HUES6 (cell line): ENCODE measurements at regions not wholly inside any gene's neighbourhood (a gene's known extent, or its start where the extent isn't known, plus 50 kb on each side); places are given as distances from the start of the nearest gene placed in this dataset.

ENCODE experiments used
- H3K27ac ChIP-seq: 2 replicates; pipeline ENCODE4 v1.7.0; 2013; ENCODE audit warnings: low read depth, mild to moderate bottlenecking, low read length, inconsistent platforms
- H3K27me3 ChIP-seq: 2 replicates; pipeline ENCODE4 v1.6.1; 2013; ENCODE audit warnings: low read length; ENCODE audit not compliant: control insufficient read depth, insufficient read depth
- H3K36me3 ChIP-seq: 2 replicates; pipeline ENCODE4 v1.6.1; 2013; ENCODE audit warnings: low read length; ENCODE audit not compliant: control insufficient read depth, insufficient read depth
- H3K4me1 ChIP-seq: 2 replicates; pipeline ENCODE4 v1.6.1; 2013; ENCODE audit warnings: low read length; ENCODE audit not compliant: control insufficient read depth, insufficient read depth
- H3K4me3 ChIP-seq: 2 replicates; pipeline ENCODE4 v1.5.1; 2013; ENCODE audit warnings: low read depth, low read length
- H3K9ac ChIP-seq: one replicate; pipeline ENCODE4 v1.6.1; 2013; ENCODE audit warnings: mild to moderate bottlenecking, low read length
- H3K9me3 ChIP-seq: 2 replicates; pipeline ENCODE4 v1.6.1; 2013; ENCODE audit warnings: low read depth, low read length; ENCODE audit not compliant: control insufficient read depth, insufficient read depth

DNA sequence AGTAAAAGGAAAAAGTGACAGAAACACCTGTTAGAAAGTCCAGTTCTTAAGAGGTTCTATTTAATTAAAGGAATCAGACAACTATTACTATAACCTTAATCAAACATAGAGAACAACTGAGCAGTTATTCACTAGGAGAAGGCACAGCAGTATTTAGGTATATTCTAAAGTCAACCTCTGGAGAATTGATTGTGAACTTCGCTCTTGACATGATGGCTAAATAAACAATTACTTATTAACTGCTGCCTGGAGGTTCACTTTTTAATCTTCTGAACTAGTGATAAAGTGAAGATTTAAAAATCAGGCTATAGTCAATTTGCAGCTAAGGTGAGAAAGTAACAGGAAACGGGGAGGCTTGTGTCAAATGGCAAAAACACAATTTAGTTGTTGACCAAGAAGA, 557.3 kb downstream of the FAM181B start:
- no peaks in the 10 kb centered on the region for H3K4me1 ChIP-seq
- no peak overlapping the region for H3K9ac ChIP-seq
- no peak overlapping the region for H3K27ac ChIP-seq
- H3K9me3 ChIP-seq, result peaks cover 5% of the 10 kb centered on the region; the same call in 1 of the 2 replicates
- no peak overlapping the region for H3K4me3 ChIP-seq
- no peaks in the 10 kb centered on the region for H3K27me3 ChIP-seq
- no peaks in the 10 kb centered on the region for H3K36me3 ChIP-seq

DNA sequence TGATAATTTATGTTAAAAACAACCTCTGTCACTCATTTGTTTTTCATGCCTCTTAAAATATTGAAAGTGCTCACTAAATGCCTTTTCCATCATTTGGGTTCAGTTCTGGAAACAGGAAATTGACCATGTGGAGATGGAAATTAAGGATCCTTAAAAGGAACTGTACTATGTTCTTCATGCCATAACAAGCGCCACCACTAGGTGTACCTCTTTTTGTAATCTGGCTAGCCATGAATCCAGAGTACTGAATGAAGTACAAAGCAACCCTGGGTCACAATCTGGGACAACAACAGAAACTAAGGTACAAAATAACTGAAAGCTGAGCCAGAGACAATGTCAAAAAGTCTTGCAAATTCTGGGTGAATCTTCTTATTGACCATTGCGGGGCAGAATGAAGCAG, 559.1 kb downstream of the FAM181B start:
- Histone ChIP-seq H3K4me1 (no peaks in the 10 kb centered on the region), H3K27me3 (no peaks in the 10 kb centered on the region), H3K36me3 (no peaks in the 10 kb centered on the region), H3K9ac (no peak overlapping the region), H3K27ac (no peak overlapping the region), H3K4me3 (no peak overlapping the region), H3K9me3 (no peaks in the 10 kb centered on the region)

DNA sequence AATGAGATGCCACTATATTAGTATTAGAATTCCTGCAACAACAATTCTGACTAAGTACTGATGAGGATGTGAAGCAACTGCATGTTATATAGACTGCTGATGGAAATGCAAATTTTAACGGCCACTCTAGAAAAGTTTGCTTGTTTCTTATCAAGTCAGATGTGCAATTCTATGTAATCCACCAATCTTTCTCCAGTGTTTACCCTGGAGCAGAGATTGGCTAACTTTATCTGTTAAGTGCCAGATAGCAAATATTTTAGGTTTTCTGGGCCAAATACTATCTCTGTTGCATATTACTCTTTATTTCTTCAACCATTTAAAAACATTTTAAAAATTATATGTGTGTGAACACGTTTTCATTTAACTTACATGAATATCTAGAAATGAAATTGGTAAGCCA, 586.9 kb downstream of the FAM181B start:
- H3K27me3 ChIP-seq, result no peaks in the 10 kb centered on the region
- H3K9me3 ChIP-seq, result no peaks in the 10 kb centered on the region
- no peak overlapping the region for H3K27ac ChIP-seq
- H3K36me3 ChIP-seq, result no peaks in the 10 kb centered on the region
- H3K4me1 ChIP-seq, result no peaks in the 10 kb centered on the region; the same call in 1 of the 2 replicates
- no peak overlapping the region for H3K4me3 ChIP-seq
- H3K9ac ChIP-seq, result no peak overlapping the region

DNA sequence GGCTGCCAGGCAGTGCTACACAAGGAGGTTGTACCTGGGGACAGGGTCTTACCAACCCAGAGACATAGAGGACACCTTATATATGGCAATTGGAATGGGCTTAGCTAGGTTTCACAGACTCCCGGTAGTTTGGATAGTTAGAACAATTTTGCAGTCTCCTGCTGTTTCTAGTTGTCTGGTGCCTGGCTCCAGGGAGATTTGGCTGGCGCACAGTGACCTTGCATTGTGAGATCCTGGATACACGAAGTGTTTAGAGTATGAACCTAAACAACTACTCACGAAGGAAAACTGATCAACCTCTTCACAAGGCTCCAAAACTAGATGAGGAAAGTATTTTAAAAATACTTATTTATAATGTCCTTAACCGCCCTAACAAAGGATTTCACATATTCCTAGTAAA, 614.7 kb downstream of the FAM181B start:
- Histone ChIP-seq H3K9me3 (no peaks in the 10 kb centered on the region), H3K27me3 (no peaks in the 10 kb centered on the region), H3K36me3 (no peaks in the 10 kb centered on the region)

DNA sequence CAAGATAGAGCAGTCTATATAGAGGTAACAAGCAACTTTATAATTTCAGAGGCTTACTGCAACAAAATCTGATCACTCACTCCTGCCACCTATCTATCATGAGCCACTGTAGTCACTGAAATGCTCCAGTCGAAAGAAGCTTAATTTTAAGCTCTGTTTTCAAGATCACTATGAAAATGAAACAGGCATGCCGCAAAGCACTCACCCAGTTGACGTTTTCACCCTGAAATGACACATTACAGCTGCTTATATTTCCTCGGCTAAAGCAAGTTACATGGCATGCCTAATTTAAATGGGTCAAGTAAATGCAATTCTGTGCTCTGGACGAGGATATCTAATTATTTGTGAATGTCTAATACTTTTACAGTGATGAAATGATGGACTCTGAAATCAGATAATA, 616.3 kb downstream of the FAM181B start:
- H3K9me3 ChIP-seq, result no peaks in the 10 kb centered on the region
- no peaks in the 10 kb centered on the region for H3K36me3 ChIP-seq
- H3K9ac ChIP-seq, result no peak overlapping the region
- peaks cover 4% of the 10 kb centered on the region; the same call in 1 of the 2 replicates for H3K4me1 ChIP-seq
- no peaks in the 10 kb centered on the region for H3K27me3 ChIP-seq
- H3K27ac ChIP-seq, result no peak overlapping the region
- no peak overlapping the region for H3K4me3 ChIP-seq

More for the DNA sequence above, 614.7 kb downstream of the FAM181B start:
- no peak overlapping the region for H3K27ac ChIP-seq
- no peak overlapping the region for H3K9ac ChIP-seq
- H3K4me3 ChIP-seq, result no peak overlapping the region
- peaks cover 4% of the 10 kb centered on the region; the same call in 1 of the 2 replicates for H3K4me1 ChIP-seq

DNA sequence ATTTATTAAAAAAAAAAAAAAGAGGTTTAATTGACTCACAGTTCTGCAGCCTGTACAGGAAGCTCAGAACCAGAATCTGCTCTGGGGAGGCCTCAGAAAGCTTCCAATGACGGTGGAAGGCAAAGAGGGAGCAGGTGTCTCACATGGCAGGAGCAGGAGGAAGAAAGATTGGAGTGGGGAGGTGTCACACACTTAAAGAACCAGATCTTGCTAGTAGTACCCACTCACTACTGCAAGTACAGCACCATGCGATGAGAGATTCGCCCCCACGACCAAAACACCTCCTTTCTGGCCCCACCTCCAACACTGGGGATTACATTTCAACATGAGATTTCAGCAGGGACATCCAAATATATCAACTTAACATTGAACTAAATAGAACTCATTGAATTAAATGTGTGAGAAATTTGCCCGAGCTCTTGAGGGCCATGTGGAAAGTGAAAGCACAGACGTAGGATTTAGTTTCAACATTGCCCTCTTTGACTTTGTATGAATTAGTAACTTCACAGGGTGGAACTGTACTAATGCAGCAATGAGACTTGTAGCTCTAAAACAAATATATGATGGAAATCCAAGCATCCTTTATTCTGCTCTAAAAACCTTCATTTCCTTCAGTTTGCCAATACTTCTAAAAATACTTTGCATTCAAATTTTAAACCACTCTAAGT, 628.2 kb downstream of the FAM181B start:
- Histone ChIP-seq H3K4me3 (no peak overlapping the region), H3K4me1 (no peaks in the 10 kb centered on the region), H3K27me3 (no peaks in the 10 kb centered on the region), H3K27ac (no peak overlapping the region), H3K36me3 (no peaks in the 10 kb centered on the region), H3K9me3 (no peaks in the 10 kb centered on the region), H3K9ac (no peak overlapping the region)

DNA sequence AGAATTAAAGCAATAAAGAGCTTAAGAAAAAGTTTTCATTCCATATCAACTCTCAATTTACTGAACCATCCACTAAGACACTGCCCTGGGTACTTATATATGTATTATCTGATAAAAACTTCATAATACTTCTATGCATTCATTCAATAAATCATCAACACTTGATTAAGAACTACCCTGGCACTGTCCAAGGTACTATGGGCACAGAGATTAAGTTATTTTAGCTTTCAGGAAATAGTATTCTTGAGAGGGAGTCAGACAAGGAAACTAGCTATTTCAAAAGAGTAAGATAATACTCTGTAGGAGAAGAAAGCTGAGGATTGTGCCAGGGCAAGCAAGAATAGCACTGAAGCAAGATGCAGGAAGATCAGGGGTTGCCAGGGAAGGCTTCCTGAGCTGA, 640.8 kb downstream of the FAM181B start:
- H3K4me1 ChIP-seq, result no peaks in the 10 kb centered on the region
- H3K4me3 ChIP-seq, result no peak overlapping the region
- no peaks in the 10 kb centered on the region for H3K9me3 ChIP-seq
- no peak overlapping the region for H3K9ac ChIP-seq
- no peak overlapping the region for H3K27ac ChIP-seq
- H3K27me3 ChIP-seq, result no peaks in the 10 kb centered on the region
- no peaks in the 10 kb centered on the region for H3K36me3 ChIP-seq

DNA sequence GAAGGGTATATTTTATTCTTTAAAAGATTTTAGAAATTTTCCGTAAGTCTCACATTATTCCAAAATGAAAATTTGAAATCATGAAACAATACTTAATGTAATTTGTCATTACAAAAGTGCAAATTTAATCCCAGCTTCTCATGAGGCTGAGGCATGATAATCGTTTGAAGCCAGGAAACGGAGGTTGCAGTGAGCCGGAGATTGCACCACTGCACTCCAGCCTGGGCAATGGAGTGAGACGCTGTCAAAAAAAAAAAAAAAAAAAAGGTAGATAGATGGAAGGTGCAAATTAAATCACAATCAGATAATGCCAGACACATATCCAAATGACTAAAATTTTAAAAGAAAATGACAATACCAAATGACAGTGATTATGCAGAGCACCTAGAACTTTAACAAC, 644.2 kb downstream of the FAM181B start:
- H3K9ac ChIP-seq, result no peak overlapping the region
- H3K4me1 ChIP-seq, result no peaks in the 10 kb centered on the region
- no peak overlapping the region for H3K4me3 ChIP-seq
- H3K36me3 ChIP-seq, result no peaks in the 10 kb centered on the region
- H3K9me3 ChIP-seq, result no peaks in the 10 kb centered on the region
- H3K27me3 ChIP-seq, result no peaks in the 10 kb centered on the region
- H3K27ac ChIP-seq, result no peak overlapping the region

DNA sequence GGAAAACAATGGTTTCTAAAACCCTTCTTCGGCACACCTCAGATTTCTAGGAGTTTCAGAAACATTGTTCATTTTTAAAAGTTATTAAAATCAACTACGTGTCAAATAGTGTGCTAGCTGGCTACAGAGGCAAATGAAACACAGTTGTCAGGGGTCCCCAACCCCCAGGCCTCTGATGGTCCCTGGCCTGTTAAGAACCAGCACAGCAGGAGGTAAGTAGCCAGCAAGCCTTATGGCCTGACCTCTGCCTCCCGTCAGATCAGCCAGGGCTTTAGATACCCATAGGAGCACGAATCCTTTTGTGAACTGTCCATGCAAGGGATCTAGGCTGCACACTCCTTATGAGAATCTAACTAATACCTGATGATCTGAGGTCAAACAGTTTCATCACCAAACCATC, 648.2 kb downstream of the FAM181B start:
- Histone ChIP-seq H3K27me3 (no peaks in the 10 kb centered on the region), H3K4me3 (no peak overlapping the region), H3K9me3 (no peaks in the 10 kb centered on the region), H3K4me1 (no peaks in the 10 kb centered on the region; the same call in 1 of the 2 replicates), H3K36me3 (no peaks in the 10 kb centered on the region), H3K9ac (no peak overlapping the region), H3K27ac (no peak overlapping the region)

DNA sequence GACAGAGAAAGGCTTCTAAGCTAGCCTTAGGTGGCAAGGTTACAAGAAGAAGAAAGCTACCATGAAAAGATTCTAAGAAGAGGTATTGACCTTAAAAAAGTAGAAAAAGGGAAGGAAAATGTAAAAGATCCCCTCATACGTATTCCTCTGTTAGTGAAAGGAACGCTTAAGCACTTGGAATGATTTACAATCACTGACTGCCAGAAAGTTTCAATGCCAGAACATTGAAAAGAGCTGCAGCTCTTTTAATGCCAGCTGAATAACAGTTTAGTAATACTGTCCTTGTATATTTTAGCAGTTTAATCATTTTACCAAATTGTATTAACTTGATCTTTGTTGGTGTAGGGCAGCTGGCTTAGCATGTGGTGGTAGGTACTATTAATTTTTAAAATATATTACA, 650.7 kb downstream of the FAM181B start:
- no peaks in the 10 kb centered on the region for H3K9me3 ChIP-seq
- peaks cover 4% of the 10 kb centered on the region for H3K4me1 ChIP-seq
- H3K9ac ChIP-seq, result no peak overlapping the region
- no peaks in the 10 kb centered on the region for H3K36me3 ChIP-seq
- H3K27me3 ChIP-seq, result no peaks in the 10 kb centered on the region
- H3K27ac ChIP-seq, result no peak overlapping the region
- H3K4me3 ChIP-seq, result no peak overlapping the region

DNA sequence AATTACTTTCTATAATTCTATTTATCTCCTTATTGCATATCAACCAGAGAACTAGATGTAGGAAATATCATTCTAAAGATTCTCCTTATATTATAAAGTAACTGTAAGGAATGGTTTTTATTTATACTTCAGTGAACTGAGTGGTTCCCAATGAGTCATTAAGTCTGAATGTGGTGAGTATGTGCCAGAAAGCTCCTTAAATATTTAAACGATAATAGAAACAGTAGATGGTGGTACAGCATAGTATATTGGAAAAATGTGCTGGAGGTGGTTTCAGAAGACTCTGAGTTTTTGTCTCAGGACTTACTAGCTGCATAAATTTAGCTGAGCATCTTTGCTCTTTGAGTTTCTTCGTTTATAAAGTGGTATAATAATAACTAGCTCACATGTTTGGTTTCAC, 653.5 kb downstream of the FAM181B start:
- H3K4me3 ChIP-seq, result no peak overlapping the region
- no peak overlapping the region for H3K27ac ChIP-seq
- H3K27me3 ChIP-seq, result no peaks in the 10 kb centered on the region
- H3K9me3 ChIP-seq, result no peaks in the 10 kb centered on the region
- no peak overlapping the region for H3K9ac ChIP-seq
- no peaks in the 10 kb centered on the region for H3K36me3 ChIP-seq
- peaks cover 13% of the 10 kb centered on the region for H3K4me1 ChIP-seq
